GM18868 (cell line): ENCODE measurements at regions not wholly inside any gene's neighbourhood (a gene's known extent, or its start where the extent isn't known, plus 50 kb on each side); places are given as distances from the start of the nearest gene placed in this dataset.
"Not testable (repeated sequence)": the region's sequence is repeated elsewhere in the genome, so short reads cannot be mapped to it uniquely, and the experiment has no call there.

Experiments used
- ATAC-seq: cut with Tn5 transposase; IDR thresholded peaks from one replicate; pipeline ENCODE4 v1.9.1; 2021; ENCODE audit warnings: mild to moderate bottlenecking, moderate library complexity; ENCODE audit not compliant: unreplicated experiment

DNA sequence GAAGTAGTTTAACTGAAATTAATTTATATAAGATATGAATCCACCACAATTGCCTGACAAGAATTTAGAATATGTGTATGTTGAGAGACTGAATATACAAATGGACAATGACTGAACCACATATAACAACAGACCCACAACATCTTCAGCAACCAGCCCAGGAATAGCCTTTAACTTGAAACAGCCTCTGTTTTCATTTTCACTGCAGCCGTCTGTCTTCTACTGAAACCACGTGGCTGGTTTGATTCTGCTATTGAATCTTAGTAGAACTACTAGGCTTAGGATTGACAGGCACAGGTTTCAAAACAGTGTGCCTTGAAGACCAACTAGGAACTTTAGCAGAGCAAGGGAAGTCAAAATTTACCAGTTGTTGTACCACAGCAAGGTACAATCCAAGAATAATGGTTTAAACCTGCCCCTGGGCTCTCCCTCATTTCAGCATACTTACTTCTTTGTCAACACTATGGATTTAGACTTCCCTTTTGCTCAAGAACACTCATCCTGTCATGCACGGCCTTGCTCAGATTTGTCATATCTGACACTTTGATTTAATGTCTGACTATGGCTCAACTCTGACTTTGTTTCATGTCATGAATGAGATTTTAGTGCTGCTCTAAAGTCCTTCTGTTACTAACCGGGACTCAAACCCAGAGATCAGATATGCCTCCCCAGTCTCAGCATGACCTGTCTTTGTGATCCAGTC lies 355.0 kb downstream of the KIF2B start:
- no peak for ATAC-seq

DNA sequence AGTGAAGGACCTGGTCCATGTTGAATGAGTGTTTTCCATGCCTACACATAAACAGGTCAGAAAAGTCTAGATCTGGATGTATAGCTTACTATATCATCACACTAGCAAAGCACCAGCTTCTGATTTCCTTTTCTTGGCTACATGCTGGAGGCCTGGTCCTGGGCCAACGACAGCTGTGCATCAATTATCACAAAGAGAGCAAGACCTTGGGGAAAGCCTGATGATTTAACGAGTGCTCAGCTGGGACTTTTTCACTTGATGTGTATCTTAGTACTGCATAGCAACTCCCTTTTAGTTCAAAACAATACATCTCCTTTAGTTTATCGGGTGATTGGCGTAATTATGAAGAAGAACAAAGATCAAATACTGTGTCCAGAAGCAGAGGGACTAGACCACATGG lies 358.2 kb downstream of the KIF2B start:
- no peak for ATAC-seq

DNA sequence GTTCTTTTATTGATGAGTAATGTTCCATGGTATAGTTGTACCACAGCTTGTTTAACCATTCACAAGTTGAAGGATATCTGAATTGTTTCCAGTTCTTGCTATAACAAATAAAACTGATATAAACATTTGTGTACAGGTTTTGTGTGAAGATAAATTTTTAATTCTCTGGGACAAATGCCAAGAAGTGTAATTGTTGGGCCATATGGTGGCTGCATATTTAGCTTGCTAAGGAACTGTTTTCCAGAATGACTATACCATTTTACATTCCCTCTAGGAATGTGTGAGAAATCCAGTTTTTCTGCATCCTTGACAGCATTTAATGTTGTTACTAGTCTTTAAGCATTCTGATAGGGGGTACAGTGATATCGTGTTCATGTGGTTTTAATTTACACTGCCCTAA lies 368.5 kb downstream of the KIF2B start:
- no peak for ATAC-seq

DNA sequence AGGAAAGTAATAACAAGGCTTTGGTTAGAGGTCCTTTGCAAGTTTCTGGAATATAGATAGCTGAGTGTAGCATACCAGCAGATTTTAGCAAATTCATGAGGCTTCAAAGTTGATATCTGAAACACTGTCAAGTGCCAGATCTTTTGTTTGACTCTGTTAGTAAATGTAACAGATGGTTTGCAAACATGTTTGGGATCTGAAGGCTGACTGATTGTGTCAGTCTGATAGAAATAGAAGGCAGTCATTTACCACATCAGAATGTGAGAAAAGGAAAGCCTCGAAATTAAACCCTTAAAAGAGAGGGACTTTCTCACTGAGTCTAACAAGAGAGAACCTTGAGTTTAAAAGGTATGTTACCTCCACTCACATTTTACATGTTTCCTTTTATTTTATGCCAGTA lies 371.5 kb downstream of the KIF2B start:
- no peak for ATAC-seq

DNA sequence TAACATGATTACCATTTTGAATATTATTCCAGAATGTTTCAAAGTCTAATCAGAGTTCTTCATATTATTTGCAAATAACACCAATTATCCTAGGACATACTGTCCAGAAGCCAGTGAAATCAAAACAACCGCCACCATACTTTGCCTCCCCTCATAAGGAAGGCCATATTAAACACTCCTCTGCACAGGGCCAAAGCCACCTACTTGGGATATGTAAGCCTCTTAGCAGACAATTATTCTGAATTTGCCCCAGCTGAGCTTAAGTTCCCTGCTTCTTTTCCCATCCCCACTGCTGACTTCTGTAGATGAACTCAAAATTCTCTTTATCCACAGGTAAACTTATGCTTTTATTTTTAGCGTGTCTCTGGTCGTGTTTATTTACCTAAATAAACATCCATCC lies 374.0 kb downstream of the KIF2B start:
- ATAC-seq: no peak

DNA sequence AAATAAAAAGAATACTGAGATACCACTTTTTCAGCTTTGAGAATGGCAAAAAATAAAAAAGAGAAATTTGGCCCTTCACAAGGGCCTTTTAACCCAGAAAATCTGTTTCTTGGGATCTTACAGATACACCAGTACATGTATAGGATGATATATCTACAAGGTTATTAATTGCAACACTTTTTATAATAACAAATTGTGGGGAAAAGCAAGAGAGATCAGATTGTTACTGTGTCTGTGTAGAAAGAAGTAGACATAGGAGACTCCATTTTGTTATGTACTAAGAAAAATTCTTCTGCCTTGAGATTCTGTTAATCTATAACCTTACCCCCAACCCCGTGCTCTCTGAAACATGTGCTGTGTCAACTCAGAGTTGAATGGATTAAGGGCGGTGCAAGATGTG lies 378.7 kb downstream of the KIF2B start:
- ATAC-seq: not testable (repeated sequence)

DNA sequence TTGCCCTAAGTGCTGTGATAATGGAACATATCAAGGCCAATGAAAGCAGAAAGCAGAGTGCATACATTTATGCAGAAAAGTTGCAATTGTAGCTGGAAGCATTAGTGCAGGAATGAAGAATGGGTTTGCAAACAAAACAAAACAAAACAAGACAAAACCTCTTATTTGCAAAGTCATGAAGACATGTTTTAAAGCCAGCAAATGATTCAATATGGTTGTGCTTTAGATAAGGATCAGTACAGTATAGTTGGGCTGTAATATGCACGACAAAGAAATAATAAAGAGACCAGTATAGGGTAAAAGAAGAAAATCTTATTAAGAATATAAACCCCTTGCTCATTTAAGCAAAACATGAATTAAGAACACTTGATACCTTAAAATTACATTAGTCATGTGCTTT lies 398.1 kb downstream of the KIF2B start:
- ATAC-seq: no peak

DNA sequence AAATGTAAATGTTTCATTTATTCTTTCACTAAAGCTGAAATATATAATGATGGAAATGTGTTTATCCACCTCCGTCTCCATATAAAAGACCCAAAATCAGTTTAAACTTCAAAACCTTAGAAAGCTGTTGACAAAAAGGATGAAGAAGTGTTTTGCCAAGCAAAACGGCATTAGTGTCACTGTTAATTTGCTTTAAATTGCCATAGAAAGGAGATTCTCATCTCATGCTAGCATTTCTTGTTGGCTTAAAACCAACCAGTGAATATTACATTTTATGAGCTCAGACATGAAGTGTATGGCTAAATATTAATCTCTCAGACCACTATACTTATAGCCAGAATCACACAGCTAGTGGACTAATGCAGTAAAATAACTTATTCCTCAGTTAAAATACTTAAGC lies 398.8 kb downstream of the KIF2B start:
- no peak for ATAC-seq

DNA sequence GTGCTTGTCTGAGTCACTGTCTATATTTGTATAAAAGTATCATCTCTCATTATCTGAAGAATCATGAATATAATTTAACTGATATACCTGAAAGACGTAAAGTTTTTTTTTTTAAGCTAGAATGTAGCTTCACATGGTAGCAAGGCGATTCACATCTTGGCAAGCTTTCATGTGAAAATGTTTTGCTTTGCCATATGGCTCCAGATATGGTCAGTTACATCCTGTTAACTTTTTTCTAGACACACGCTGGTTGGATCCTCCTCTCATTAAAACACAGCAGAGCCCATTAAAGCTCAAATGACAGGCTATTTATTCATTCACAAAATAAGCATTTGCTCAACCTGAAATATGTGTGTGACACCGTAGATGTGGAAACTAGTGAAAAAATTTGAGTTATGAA lies 412.8 kb downstream of the KIF2B start:
- ATAC-seq: no peak

DNA sequence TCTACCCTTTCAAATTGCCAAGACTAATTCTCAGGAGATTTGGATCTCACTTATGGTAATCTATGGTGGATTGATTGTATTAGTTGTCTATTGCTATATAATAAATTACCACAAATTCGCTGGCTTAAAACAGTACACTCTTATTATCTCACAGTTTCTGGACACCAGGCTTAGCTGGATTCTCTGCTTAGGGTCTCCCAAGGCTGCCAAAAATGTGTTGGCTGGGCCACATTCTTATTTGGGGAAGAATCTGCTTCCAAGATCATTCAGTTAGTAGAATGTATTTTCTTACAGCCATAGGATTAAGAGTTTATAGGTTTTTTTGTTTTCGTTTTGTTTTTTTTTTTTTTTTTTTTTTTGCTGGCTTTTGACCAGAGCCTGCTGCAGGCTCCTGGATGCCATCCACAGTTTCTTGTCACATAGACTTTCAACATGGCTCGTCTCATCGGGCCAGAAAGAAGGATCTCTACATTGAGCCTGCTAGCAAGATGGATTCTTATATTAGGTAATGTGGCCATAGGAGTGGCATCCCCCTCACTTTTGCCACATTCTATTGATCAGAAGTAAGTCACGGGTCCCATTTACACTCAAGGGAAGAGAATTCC lies 415.3 kb downstream of the KIF2B start:
- ATAC-seq: no peak

DNA sequence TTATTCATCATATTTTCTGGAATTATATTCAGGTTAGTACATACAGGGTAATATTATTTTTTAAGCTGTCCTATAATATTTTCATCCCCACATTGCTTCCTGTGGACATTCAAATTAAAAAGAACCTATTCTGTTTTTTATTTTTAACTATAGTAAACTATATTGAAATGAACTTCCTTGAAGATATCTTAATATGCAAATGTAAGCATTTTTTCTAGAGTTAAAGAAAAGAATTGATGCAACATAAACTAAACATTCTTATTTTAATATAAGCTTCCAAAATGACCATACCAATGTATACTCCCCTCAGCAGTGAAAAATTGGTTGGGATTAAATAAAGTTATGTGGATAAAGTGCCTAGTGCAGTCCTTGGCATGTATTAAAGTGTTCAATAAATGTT lies 416.6 kb downstream of the KIF2B start:
- ATAC-seq: no peak

DNA sequence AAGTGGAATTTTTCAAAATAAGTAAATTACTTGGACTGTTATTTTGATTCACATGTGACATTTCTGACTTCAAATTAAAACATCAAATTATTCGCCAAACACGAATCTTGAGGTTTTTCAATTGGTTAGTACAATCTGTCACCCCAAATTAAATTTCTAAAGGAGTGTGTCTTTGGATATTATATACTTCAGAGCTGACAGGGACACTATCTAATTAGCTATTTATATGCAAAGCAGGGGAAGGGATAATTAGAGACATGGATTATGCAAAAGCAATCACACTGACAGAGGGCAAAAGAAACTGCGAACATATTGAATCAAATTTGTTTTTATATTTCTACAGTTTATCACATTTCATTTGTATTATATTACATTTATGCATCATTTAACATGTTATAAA lies 433.0 kb downstream of the KIF2B start:
- ATAC-seq: no peak

DNA sequence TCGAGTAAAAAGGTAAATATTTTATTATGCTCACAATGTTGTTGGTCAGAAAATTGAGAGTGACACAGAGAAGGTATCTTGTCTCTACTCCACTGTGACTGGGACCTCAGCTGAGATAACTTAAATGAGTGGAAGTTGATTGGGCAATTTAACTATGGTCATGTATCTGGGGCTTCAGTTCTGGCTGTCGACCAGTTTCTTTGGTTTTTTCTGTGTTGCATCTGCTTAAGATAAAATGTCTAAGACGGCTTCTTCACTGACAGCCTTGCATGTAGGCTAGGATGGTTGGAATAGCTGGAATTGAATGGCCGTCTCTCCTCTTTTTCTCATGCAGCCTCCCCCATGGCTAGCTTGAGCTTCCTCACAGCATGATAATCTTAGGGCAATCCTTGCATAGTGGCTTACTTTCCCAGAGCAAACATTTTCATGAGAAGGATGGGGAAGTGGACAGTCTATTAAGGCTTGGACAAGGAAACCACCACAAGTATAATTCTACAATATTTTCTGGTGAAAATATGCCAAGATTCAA lies 433.7 kb downstream of the KIF2B start:
- no peak for ATAC-seq

DNA sequence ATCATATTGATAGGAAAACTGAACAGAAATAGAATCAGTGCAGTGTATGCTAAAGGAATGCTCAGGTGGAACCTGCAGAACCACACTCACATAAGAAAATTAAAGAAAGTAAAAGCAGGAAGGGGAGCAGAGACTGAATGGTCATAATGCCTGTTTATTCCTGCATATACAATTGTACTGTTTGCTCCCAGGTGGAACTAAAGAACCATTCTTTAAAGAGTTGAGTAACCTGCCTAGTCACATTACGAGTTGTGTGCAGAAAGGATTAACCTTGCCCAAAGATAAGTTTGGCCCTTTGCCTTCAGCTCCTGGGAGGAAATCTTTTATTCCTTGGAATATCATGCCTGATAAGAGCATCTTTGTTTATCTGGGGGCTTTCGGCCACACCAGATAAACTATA lies 434.7 kb downstream of the KIF2B start:
- ATAC-seq: no peak

DNA sequence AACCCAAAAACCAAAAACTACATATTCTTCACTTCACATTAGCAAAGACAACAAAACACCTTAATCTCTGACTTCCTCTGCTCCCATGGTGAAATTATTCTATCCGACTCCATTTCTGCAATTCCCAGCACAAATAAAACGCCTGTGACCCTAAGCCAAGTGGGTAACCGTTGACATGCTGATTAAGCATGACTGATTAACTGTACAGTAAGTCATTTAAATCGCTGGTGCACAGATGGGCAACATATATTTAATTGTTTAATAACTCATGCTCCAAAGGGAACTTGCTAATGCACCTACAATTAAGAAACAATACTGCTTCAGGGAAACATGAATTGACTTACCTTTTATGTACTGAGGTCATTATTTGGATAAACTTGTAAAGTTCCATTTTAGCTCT lies 436.7 kb downstream of the KIF2B start:
- no peak for ATAC-seq

DNA sequence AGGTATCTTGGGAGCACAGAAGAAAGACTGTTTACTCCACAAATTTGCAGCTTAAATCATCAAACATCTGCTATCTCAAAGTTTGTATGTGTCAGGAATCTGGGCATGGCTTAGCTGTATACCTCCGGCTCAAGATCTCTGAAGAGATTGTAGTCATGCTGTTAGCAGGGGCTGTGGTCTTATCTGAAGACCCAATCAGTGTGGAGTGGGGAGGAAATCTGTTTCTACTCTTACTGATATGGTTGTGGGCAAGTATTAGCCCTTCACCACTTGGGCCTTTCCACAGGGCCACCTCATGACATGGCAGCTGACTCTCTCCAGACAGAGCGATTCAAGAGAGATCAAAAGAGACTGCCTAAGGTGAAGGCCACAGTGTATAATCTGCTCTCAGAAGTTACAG lies 438.7 kb downstream of the KIF2B start:
- no peak for ATAC-seq

DNA sequence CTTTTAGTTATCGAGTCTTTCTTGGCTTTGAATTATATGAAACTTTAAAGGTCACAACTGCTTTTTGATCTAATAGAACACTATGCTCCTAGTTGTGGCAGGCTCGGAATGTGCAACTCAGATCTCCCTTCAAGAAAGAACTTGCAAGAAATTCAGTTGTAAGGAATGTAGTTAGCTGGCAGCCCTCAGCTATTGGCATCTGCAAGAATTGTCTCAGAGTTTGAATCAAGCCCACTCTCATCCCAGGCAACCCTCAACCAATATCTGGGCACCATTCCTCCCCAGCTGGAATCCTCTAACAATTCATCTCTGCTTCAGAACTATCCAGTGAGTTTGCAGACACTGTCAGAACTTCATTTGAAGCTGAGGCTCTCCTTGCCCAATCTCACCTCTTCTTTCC lies 447.2 kb downstream of the KIF2B start:
- ATAC-seq: no peak

DNA sequence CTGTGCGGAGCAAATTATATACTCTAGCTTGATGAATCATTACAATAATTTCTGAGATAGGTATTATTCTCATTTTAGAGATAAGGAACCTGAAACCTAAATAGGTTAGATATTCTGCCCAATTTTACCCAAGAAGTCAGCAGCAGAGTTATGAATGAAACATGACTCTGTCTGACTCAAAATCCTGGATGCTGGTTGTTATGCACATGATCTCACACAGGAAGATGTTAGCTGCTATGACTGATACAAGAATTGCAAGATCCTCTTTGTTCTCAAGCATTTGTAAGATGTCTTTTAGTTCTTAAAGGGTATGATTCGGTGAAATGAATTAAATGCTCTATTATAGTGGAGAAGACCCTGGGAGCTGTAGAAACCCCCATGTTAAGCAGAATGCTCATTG lies 447.8 kb downstream of the KIF2B start:
- ATAC-seq: no peak

DNA sequence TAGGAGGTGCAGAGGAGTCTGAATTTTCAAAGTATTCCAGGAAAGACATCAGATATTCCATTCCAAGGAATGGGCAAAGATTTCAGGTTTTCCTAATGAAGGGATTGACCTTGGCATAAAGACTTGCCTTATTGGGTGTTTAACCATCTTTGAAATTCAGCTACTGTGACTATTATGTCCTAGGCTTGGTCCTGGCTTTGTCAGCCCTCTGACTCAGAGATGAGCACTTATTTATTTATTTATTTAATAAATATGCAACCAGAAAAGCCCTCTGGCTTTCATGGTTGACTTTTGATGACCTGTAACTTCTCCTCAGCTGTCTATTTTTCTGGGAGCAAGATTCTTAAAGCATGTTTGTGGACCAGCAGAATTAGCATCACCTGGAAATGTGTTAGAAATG lies 455.1 kb downstream of the KIF2B start:
- no peak for ATAC-seq

DNA sequence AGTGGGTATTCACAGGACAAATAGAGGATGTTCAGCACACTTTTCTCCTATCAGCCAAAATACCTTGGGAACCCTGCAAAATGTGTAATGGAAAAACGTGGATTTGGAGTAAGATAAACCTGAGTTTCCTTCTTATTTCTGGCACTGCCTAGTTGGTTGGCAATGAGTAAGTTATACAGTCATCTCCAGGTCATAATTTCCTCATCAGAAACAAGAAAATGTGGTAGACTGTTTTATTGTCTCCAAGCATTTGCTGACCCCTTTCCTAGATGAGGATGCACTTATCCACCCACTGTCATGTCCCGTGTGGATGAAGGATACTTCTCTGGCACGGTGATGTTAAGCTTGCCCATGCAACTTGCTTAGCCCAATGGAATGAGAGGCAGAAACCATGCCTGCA lies 458.0 kb downstream of the KIF2B start:
- no peak for ATAC-seq

DNA sequence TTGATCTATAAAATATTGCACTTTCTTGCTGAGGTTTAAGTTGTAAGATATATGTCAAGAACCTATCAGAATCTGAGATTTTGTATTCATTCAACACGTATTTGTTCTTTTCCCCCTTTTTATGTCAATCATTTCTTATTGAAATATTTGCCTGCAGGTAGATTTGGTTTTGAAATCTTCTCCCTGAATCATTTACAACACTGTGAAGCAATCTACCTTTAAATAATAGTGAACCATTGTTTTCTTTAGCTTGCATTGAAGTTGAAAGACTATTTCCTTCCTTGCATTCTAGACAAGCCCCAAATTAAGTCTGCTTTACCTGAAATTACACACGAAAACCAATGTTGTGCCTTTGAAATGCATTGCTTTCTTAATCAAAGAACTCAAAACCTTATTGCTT lies 460.2 kb downstream of the KIF2B start:
- ATAC-seq: no peak

DNA sequence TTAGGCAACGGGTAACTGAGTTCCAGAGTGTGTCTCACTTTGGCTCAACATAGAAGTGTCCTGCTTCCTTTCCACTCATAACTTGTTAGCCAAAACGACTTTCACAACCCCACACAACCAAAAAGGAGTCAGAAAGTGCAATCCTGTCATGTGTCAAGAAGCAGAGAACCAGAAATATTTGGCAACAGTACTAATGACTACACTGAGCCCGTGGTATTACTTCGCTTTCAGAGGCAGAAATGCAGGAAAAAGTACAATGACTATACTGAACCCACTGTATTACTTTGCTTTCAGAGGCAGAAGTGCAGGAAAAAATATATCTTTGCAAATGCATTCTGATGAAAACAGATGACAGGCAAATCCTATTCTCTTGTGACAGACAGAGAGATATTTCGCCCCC lies 484.6 kb downstream of the KIF2B start:
- no peak for ATAC-seq

DNA sequence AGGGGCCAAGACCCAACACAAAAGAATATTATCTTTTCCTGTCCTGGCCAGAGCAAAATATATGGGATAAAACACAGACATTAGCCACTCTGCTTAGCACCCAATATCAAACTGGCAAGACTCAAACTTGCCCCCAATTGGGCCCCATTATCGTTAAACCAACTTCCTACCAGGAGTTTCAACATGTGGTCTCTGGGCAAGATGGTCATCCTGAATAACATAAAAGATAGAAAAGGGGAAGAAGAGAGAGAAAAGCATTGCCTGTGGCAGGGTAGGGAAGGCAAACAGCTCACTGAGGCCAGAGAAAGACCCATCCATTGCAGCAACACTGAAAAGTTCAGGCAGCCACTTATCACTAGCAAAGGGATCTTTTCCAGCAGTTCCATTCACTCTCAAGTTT lies 502.1 kb downstream of the KIF2B start:
- no peak for ATAC-seq
